Activated naive CD4-positive, alpha-beta T cell treated with anti-CD3 and anti-CD28 coated beads, Interleukin-2, amount 10 ng/mL, durations not matched to agents 7 days and 5 days (primary cell): ENCODE measurements at regions not wholly inside any gene's neighbourhood (a gene's known extent, or its start where the extent isn't known, plus 50 kb on each side); places are given as distances from the start of the nearest gene placed in this dataset.
A peak's percentile ranks its signal among the peaks of the same experiment; 100 is the strongest.
"Not testable (repeated sequence)": the region's sequence is repeated elsewhere in the genome, so short reads cannot be mapped to it uniquely, and the experiment has no call there.

Experiments
- CTCF ChIA-PET: fragments of 350-600 bp; sonication (Branson Sonifier 250); formaldehyde crosslinking; loops from one replicate; lab custom pipeline; 2021; ENCODE audit warnings: antibody characterized with exemption; lab: Charles Lee
- DNase-seq: peaks from one replicate; pipeline ENCODE4 v3.0.0-alpha.2; 2020
- H3K27ac Mint-ChIP-seq: one replicate; pipeline ENCODE4 v1.8.0; 2021; ENCODE audit warnings: mild to moderate bottlenecking, moderate library complexity, mixed read lengths
- H3K27me3 Mint-ChIP-seq: one replicate; pipeline ENCODE4 v1.8.0; 2021; ENCODE audit warnings: mild to moderate bottlenecking, mixed read lengths
- H3K36me3 Mint-ChIP-seq: one replicate; pipeline ENCODE4 v1.8.0; 2021; ENCODE audit warnings: mixed read lengths
- H3K4me1 Mint-ChIP-seq: one replicate; pipeline ENCODE4 v1.8.0; 2021; ENCODE audit warnings: mixed read lengths
- H3K4me3 Mint-ChIP-seq: one replicate; pipeline ENCODE4 v1.8.0; 2021; ENCODE audit warnings: mild to moderate bottlenecking, moderate library complexity, mixed read lengths
- H3K9me3 Mint-ChIP-seq: one replicate; pipeline ENCODE4 v1.8.0; 2021; ENCODE audit warnings: mixed read lengths

DNA sequence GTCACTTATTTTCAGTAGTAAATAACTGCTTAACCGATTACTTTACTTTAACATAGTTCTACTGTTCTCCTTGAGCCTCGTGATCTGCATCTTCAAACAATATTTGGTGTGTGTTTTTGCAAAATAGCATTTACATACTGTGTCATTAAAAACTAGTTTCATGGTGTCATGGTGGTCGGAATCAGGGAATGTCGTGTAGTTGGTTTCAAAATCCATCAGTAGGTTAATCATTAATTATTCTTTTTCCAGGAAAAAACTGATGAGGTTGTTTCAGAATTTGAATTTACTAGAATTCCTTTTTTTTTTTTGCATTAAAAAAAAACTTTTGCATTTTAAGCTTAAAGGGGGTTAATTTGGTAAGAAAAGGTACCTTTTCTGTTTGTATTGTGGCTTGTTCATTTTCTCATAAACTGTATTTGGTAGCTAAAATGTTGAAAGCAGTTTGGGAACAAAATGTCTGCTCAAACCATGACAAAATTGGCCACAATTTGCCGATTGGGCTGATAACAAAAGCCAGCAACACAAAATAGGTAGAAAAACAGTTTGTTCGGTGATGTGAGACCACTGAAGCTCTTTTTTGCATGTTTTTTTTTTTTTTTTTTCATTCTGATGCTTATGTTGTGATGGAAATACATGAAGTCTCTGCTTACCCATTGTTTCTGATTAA is 234.9 kb upstream of the PLGLB2 start:
- peaks cover 28% of the 10 kb centered on the region for H3K4me1 Mint-ChIP-seq
- H3K4me3 Mint-ChIP-seq, DNase-seq, H3K9me3 Mint-ChIP-seq, H3K27me3 Mint-ChIP-seq, H3K36me3 Mint-ChIP-seq, CTCF ChIA-PET: not testable (repeated sequence)
- peak overlapping the region; percentile 91 for H3K27ac Mint-ChIP-seq

DNA sequence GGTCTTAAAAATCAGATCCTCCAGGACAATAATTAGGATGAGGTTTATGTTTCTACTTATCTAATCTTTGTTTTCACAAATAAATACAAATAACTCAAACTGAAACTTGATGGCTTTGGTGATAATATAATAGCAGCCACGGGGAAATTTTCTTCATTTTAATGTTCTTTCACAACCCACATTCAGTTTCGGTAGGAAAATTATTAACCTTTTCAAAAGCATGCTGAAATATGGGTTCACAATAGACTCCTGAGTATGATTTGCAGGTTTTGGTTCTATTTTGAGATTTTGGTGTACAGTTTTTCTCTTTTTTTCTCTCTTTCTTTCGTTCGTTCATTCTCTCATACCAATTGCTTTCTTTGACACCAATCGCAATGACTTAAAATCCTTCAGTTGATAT is 233.9 kb upstream of the PLGLB2 start:
- H3K27ac Mint-ChIP-seq, DNase-seq, H3K4me3 Mint-ChIP-seq, H3K27me3 Mint-ChIP-seq, H3K36me3 Mint-ChIP-seq, H3K9me3 Mint-ChIP-seq, CTCF ChIA-PET: not testable (repeated sequence)
- peaks cover 26% of the 10 kb centered on the region for H3K4me1 Mint-ChIP-seq

DNA sequence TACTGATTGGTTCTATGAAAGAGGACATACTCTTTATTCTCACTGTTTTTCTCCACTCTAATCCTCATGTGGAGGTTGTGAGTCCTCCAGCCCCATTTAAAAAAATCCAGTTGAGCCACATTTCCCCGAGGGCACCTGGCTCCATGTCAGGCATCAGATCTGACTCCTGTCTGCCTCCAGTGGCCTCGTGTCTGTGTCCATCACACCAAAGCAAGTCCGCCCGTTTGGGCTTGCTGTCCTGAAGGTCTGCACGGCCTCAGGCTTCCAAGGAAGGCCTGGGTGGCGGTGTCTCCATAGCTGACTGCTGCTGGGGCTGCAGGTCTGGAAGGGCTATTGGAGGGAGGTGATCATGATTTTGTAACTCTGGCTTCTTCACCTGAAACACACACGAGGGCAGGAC is 233.4 kb upstream of the PLGLB2 start:
- H3K9me3 Mint-ChIP-seq, H3K27ac Mint-ChIP-seq, H3K27me3 Mint-ChIP-seq, H3K36me3 Mint-ChIP-seq, CTCF ChIA-PET, H3K4me3 Mint-ChIP-seq, DNase-seq: not testable (repeated sequence)
- peaks cover 26% of the 10 kb centered on the region for H3K4me1 Mint-ChIP-seq

DNA sequence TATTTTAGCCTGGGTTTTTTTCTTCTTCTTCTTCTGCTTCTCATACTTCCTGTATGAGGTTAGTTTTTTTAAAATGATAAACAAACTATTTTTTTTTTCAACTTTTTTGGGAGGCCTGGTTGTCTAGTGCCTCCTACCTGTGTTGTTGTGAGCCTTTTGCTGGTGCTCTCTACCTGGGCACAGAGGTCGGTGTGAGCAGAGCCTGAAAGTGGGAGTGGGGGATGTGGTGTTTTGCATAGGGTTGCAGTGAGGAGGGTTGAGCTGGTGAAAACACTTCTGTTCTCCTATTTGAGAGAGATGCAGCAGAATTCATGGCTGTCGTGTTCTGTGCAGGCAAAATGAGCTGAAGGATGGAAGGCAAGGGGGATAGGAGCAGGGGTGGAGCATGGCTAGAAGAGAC is 232.7 kb upstream of the PLGLB2 start:
- H3K36me3 Mint-ChIP-seq, H3K9me3 Mint-ChIP-seq, H3K27me3 Mint-ChIP-seq, CTCF ChIA-PET: not testable (repeated sequence)
- Mint-ChIP-seq H3K4me1 (peaks cover 26% of the 10 kb centered on the region), H3K4me3 (peak overlapping the region; percentile 37), H3K27ac (peak overlapping the region; percentile 95)
- DNase-seq, result peak; percentile 38

DNA sequence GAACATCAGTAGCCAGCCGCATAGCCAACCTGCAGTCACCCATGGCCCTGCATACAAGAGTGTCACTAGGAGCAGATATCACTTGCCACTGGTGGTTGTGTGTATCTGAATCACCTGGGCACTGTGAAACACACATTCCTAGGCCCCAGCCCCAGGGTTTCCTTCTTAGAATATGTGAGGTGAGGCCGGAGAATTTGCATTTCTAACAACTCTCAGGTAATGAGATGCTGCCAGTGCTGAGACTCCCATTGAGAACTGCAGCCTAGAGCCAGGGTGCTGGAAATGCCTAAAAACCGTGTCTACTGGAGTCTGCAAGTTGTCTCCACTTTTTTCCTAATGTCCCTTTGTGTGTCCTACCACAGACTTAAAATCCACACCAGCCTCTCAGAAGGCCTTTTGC is 232.0 kb upstream of the PLGLB2 start:
- peaks cover 25% of the 10 kb centered on the region for H3K4me1 Mint-ChIP-seq
- H3K27ac Mint-ChIP-seq, DNase-seq, H3K4me3 Mint-ChIP-seq, H3K36me3 Mint-ChIP-seq, H3K27me3 Mint-ChIP-seq, CTCF ChIA-PET, H3K9me3 Mint-ChIP-seq: not testable (repeated sequence)

DNA sequence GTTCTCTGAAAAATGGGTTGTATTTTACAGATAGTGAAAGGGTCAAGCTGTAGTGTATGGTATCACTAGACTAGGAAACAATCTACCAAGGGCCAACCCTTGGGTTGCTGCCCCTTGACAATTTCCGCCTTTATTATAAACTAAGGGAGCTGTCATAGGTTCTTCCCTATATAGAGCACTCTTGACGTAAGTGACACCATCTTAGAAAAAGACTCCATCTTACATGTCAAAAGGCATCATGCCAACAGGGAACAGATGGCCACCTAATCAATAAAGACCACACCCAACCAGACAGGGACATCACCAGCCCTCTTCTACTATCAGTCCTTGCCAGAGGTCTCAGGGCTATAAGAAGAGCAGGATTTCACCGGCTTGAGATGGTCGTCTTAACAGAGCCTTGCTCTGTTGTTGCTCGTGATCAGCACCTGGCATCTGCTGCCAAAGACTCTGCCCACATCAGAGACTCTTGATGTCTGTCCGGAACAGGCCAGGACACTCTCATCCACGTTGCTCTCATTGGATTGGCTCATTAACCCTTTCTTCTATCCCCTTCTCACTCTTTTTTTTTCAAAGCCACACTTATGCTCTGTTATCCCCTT is 231.4 kb upstream of the PLGLB2 start:
- H3K27ac Mint-ChIP-seq, CTCF ChIA-PET: not testable (repeated sequence)
- peaks cover 29% of the 10 kb centered on the region for H3K4me1 Mint-ChIP-seq

DNA sequence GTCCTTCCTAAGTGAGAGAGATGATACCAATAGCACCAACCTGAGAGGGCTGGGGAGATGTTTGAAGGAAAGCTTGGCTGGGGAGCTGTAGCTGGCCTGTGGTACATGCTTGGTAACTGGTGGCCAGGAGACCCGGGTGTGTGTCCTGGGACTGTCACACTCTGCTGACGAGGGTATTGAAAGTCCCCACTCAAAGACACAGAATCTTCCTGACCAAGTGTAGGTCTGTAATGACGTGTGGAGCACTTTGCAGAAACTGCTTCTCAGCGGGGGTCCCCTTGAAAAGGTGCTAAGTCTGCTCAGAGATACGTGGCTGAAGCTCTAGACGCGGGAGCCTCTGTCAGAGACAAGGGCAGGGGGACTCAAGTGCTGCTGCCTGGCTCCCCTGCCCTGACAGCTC is 230.4 kb upstream of the PLGLB2 start:
- Mint-ChIP-seq H3K36me3 (peaks cover 17% of the 10 kb centered on the region), H3K4me1 (peaks cover 38% of the 10 kb centered on the region), H3K27ac (peak overlapping the region; percentile 69)
- H3K27me3 Mint-ChIP-seq, DNase-seq, H3K9me3 Mint-ChIP-seq, CTCF ChIA-PET, H3K4me3 Mint-ChIP-seq: not testable (repeated sequence)

More for the DNA sequence above, 231.4 kb upstream of the PLGLB2 start:
- H3K4me3 Mint-ChIP-seq, H3K36me3 Mint-ChIP-seq, DNase-seq, H3K9me3 Mint-ChIP-seq, H3K27me3 Mint-ChIP-seq: not testable (repeated sequence)

DNA sequence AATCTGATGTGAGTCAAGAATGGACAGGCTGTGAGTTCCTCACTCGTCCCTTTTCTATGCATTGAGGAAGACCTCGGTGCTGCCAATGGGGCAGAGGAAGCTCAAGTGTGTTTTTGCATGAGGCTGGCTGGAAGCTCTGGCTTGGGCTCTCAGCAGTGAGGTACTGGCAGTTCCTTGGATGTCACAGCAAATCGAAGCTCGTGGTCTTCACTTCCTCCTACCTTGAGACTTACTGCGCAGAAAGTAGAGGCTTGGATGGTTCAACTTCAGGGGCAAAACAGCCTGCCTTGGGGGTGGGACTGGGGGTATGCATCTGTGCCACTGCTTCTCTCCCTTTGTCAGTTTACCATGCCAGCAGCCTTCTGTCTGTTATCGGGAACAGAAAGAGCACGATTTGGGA is 229.8 kb upstream of the PLGLB2 start:
- H3K9me3 Mint-ChIP-seq, DNase-seq, H3K27me3 Mint-ChIP-seq, H3K4me3 Mint-ChIP-seq, CTCF ChIA-PET: not testable (repeated sequence)
- peaks cover 18% of the 10 kb centered on the region for H3K36me3 Mint-ChIP-seq
- peak overlapping the region; percentile 80 for H3K27ac Mint-ChIP-seq
- peaks cover 41% of the 10 kb centered on the region for H3K4me1 Mint-ChIP-seq

DNA sequence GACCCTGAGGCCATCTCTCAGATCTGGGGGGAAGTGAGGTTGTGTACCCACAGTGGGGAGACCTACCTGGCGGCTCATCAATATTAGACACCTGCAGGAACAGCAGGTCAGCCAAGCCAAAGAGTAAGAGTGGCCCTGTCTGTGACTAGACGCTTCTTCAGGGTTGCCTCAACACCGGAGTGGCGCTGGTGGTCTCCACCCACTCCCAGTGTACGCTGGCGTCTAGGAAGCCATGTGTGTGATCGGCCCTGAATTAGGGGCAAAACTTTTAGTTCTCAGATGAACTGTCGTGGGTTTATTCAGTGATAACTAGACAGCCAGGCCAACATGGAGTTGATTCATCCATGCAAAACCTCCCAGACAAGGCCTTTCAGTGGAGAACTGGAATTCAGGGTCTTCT is 229.3 kb upstream of the PLGLB2 start:
- H3K4me3 Mint-ChIP-seq, H3K9me3 Mint-ChIP-seq, CTCF ChIA-PET, DNase-seq, H3K27me3 Mint-ChIP-seq: not testable (repeated sequence)
- H3K36me3 Mint-ChIP-seq, result peaks cover 20% of the 10 kb centered on the region
- peak overlapping the region; percentile 80 for H3K27ac Mint-ChIP-seq
- H3K4me1 Mint-ChIP-seq, result peaks cover 45% of the 10 kb centered on the region

DNA sequence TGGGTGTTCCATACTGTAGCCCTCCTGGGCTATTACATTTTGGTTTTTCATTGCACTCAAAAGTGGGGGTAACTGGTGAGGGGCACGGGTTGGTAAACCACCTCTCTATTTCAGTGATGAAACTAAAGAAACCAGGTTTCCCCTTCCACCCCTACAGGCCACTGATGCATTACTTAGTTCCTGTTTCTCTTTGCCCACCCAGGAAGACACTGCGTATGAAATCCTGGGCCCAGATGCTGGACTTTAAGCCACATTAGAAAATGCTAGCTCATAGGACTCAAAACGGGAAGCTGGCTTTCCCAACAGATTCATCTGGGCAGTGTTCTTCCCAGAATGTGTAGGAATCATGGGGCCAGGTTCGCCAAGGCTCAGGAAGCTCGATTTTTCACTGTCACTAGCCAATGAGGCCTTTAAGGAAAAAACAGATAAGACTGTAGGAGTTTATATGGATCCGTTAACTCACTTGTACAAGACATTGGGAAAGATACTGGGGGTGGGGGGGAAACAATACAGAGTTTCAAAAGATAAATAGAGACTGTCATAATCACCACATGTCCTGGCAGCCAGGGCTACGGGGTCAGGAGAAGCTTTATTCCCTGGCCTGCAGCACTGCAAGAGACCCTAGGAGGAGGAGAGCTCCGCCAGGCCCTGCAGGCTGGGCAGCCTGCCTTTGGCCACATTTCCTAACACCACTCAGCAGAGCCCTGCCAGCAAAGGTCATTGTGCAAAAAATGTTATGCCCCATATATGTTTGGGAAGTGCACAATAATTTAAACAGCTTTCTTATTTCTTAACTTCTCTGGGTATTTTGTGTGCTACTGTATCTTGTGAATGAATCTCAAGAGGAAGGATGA is 228.5 kb upstream of the PLGLB2 start:
- H3K9me3 Mint-ChIP-seq, CTCF ChIA-PET, H3K4me3 Mint-ChIP-seq, H3K27me3 Mint-ChIP-seq, DNase-seq: not testable (repeated sequence)
- Mint-ChIP-seq H3K27ac (peak overlapping the region; percentile 37), H3K4me1 (peaks cover 48% of the 10 kb centered on the region), H3K36me3 (peaks cover 20% of the 10 kb centered on the region)

DNA sequence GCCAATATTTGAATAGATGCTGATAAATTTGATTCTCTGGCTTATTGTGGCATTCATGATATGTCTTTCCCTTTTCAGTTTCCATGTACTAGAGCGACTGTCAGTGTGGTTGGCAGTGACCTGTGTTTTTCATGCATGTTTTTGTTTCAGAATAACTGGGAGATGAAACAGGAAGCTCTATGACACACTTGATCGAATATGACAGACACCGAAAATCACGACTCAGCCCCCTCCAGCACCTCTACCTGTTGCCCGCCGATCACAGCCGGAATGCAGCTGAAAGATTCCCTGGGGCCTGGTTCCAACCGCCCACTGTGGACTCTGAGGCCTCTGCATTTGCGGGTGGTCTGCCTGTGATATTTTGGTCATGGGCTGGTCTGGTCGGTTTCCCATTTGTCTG is 226.8 kb upstream of the PLGLB2 start:
- H3K4me3 Mint-ChIP-seq, CTCF ChIA-PET, H3K9me3 Mint-ChIP-seq, H3K27me3 Mint-ChIP-seq: not testable (repeated sequence)
- peak overlapping the region; percentile 92 for H3K27ac Mint-ChIP-seq
- H3K4me1 Mint-ChIP-seq, result peaks cover 45% of the 10 kb centered on the region
- H3K36me3 Mint-ChIP-seq, result peaks cover 17% of the 10 kb centered on the region
- peak; percentile 65 for DNase-seq

DNA sequence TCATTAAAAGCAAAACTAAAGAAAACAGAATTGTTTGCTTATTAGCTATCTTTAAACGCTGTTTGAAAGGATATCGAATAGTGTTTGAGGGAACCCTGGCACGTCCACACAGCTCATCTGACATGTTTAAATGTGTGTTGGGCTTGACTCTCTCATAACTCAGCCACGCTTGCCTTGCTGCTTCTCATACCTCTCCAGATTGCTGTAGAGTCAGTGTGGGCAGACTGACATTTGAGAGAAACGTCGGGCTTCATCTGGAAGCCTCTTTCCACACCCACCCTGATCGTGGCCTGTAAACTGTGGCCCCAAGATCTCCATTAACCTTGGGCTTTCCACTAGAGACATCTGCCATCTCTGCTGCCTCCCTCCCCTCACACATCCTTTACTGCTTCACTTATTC is 226.4 kb upstream of the PLGLB2 start:
- DNase-seq, CTCF ChIA-PET, H3K27me3 Mint-ChIP-seq, H3K4me3 Mint-ChIP-seq, H3K9me3 Mint-ChIP-seq: not testable (repeated sequence)
- Mint-ChIP-seq H3K4me1 (peaks cover 45% of the 10 kb centered on the region), H3K36me3 (peaks cover 17% of the 10 kb centered on the region), H3K27ac (peak overlapping the region; percentile 92)

DNA sequence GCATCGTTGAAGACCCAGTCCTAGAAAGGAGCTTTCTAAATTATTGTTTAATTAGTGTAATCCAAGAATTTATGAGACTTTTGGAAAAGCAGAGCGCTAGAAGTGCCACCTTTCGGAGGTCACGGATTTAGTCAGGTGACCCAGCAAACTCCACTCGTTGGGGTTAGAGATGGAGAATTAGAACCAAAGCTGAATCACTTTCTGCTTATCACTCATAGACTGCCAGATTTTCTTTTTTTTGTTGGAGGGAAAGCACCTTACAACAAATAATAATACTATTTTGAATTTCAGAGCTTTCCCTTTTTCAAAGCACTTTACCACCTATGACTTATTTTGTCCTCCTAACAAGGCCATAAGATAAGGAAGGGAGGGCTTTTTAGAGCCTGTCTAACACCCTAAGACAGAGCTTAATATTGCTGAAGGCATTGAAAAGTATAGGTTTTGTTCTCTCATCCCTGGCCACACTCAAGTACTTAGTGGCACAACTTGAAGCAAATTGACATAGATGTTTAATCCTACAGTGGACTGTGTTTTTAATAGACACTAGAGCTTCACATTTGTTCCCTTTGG is 223.2 kb upstream of the PLGLB2 start:
- peaks cover 36% of the 10 kb centered on the region for H3K4me1 Mint-ChIP-seq

DNA sequence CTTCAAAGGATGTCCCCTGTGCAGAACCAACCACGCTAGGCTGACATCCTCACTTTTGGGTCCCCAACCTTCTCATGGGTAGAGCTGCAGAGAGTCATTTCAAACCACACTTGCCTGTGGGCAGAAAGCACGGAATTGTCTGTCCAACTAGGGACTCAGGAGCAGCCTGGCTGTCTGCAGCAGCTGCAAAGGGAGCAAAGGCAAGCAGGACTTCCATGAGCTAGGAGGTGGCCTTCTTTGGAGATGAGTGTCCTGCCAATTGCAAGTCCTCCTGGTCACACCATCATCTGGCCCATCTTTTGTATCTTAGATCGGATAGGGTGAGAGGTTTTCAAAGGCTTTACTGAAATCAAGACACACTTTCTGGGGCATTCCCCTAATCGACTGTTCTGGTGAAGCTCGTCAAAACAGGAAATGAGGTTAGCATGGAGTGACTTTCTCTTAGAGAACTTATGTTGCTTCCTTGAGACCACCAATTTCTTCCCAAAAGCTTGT is 222.3 kb upstream of the PLGLB2 start:
- peak; percentile 58 for DNase-seq
- H3K27me3 Mint-ChIP-seq, CTCF ChIA-PET, H3K9me3 Mint-ChIP-seq, H3K4me3 Mint-ChIP-seq: not testable (repeated sequence)
- H3K36me3 Mint-ChIP-seq, result peaks cover 12% of the 10 kb centered on the region
- peaks cover 40% of the 10 kb centered on the region for H3K4me1 Mint-ChIP-seq
- H3K27ac Mint-ChIP-seq, result peak overlapping the region; percentile 88

More for the DNA sequence above, 223.2 kb upstream of the PLGLB2 start:
- Mint-ChIP-seq H3K36me3 (peaks cover 12% of the 10 kb centered on the region), H3K27ac (peak overlapping the region; percentile 88)
- H3K9me3 Mint-ChIP-seq, CTCF ChIA-PET, H3K27me3 Mint-ChIP-seq, H3K4me3 Mint-ChIP-seq, DNase-seq: not testable (repeated sequence)
